ENCODE measurements at regions not wholly inside any gene's neighbourhood (a gene's known extent, or its start where the extent isn't known, plus 50 kb on each side); places are given as distances from the start of the nearest gene placed in this dataset.
"Not testable (repeated sequence)": the region's sequence is repeated elsewhere in the genome, so short reads cannot be mapped to it uniquely, and the experiment has no call there.

GRCh38 chr13:79906345-79906744 lies 425.4 kb downstream of the NDFIP2 start:
- DNase-seq = no peak

GRCh38 chr13:79905018-79905417 lies 424.1 kb downstream of the NDFIP2 start:
- no peak for DNase-seq

GRCh38 chr13:79904581-79904980 lies 423.6 kb downstream of the NDFIP2 start:
- no peak for DNase-seq

- DNase-seq = no peak
Measured at GRCh38 chr13:79901336-79901735, 420.4 kb downstream of the NDFIP2 start.

- no peak for DNase-seq
Measured at GRCh38 chr13:79900356-79900755, 419.4 kb downstream of the NDFIP2 start.

- DNase-seq = no peak
Measured at GRCh38 chr13:79898996-79899395, 418.0 kb downstream of the NDFIP2 start.

- no peak for DNase-seq
Measured at GRCh38 chr13:79898202-79898826, 417.4 kb downstream of the NDFIP2 start.

- no peak for DNase-seq
Measured at GRCh38 chr13:79896851-79897250, 415.9 kb downstream of the NDFIP2 start.

GRCh38 chr13:79895416-79895815 lies 414.5 kb downstream of the NDFIP2 start:
- DNase-seq = no peak

- DNase-seq = not testable (repeated sequence)
Measured at GRCh38 chr13:79887278-79887677, 406.3 kb downstream of the NDFIP2 start.

- DNase-seq = no peak
Measured at GRCh38 chr13:79886601-79887000, 405.6 kb downstream of the NDFIP2 start.

- DNase-seq = no peak
Measured at GRCh38 chr13:79884890-79885289, 403.9 kb downstream of the NDFIP2 start.

GRCh38 chr13:79883216-79883615 lies 402.3 kb downstream of the NDFIP2 start:
- DNase-seq = no peak

GRCh38 chr13:79880818-79881217 lies 399.9 kb downstream of the NDFIP2 start:
- no peak for DNase-seq

GRCh38 chr13:79874396-79875360 lies 393.7 kb downstream of the NDFIP2 start:
- no peak for DNase-seq

GRCh38 chr13:79871594-79871993 lies 390.6 kb downstream of the NDFIP2 start:
- DNase-seq = no peak

- no peak for DNase-seq
Measured at GRCh38 chr13:79870766-79871165, 389.8 kb downstream of the NDFIP2 start.

GRCh38 chr13:79870123-79870522 lies 389.2 kb downstream of the NDFIP2 start:
- DNase-seq = no peak

- DNase-seq = no peak
Measured at GRCh38 chr13:79869326-79869725, 388.4 kb downstream of the NDFIP2 start.

- DNase-seq = no peak
Measured at GRCh38 chr13:79867254-79867653, 386.3 kb downstream of the NDFIP2 start.

GRCh38 chr13:79866436-79866835 lies 385.5 kb downstream of the NDFIP2 start:
- no peak for DNase-seq

GRCh38 chr13:79862515-79862914 lies 381.6 kb downstream of the NDFIP2 start:
- DNase-seq = no peak

GRCh38 chr13:79861731-79862130 lies 380.8 kb downstream of the NDFIP2 start:
- DNase-seq = no peak

- DNase-seq = no peak
Measured at GRCh38 chr13:79860791-79861190, 379.8 kb downstream of the NDFIP2 start.
